BLaER1 treated with 17β-estradiol and CSF1 and Interleukin-3, amounts not matched to agents 10 nM and 100 nM (cell line): ENCODE measurements at regions not wholly inside any gene's neighbourhood (a gene's known extent, or its start where the extent isn't known, plus 50 kb on each side); places are given as distances from the start of the nearest gene placed in this dataset.

Experiments used
- H3K27ac ChIP-seq, 11 experiments: shearing (Covaris generic); formaldehyde crosslinking; 2 replicates each; pipeline ENCODE4 v1.8.1; 2022
- H3K27me3 ChIP-seq, 11 experiments: shearing (Covaris generic); formaldehyde crosslinking; 2 replicates each; pipeline ENCODE4 v1.8.1; 2022
- H3K36me3 ChIP-seq, 11 experiments: shearing (Covaris generic); formaldehyde crosslinking; 2 replicates each; pipeline ENCODE4 v1.8.1; 2022
- H3K4me1 ChIP-seq, 10 experiments: shearing (Covaris generic); formaldehyde crosslinking; 2 replicates each; pipeline ENCODE4 v1.8.1; 2022
- H3K4me2 ChIP-seq, 11 experiments: shearing (Covaris generic); formaldehyde crosslinking; 2 replicates each; pipeline ENCODE4 v1.8.1; 2022
- H3K4me3 ChIP-seq, 10 experiments: shearing (Covaris generic); formaldehyde crosslinking; 2 replicates each; pipeline ENCODE4 v1.8.1; 2022
- H3K9ac ChIP-seq, 11 experiments: shearing (Covaris generic); formaldehyde crosslinking; 2 replicates each; pipeline ENCODE4 v1.8.1; 2022
- H3K9me3 ChIP-seq, 11 experiments: shearing (Covaris generic); formaldehyde crosslinking; replicated peaks in 1 of 11; 2 replicates each; pipeline ENCODE4 v1.8.1; 2022
- H4K20me1 ChIP-seq, 11 experiments: shearing (Covaris generic); formaldehyde crosslinking; 2 replicates each; pipeline ENCODE4 v1.8.1; 2022
- Cebpa-rat ChIP-seq, 11 experiments: shearing (Covaris generic); IDR thresholded peaks; 2 replicates each; pipeline ENCODE4 v1.8.1; 2022

DNA sequence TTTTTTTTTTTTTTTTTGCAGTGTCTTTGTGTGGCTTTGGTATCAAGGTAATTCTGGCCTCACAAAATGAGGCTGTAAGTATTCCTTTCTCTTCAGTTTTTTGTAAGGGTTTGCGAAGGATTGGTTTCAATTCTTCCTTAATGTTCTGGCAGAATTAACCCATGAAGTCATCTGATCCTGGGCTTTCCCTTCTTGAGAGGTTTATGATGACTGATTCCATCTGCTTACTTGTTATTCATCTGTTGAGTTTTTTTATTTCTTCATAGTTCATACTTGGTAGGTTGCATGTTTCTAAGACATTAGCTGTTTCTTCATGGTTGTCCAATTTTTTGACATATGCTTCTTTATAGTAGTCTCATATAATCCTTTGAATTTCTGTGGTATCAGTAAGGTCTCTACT, 181.4 kb upstream of the PDE5A start:
- Histone ChIP-seq H3K27ac (no peak overlapping the region), H3K27me3 (no peaks in the 10 kb centered on the region), H4K20me1 (no peaks in the 10 kb centered on the region), H3K4me2 (no peak overlapping the region), H3K36me3 (no peaks in the 10 kb centered on the region), H3K4me1 (peaks cover 0 to 4% (median 0%) of the 10 kb centered on the region in 10 experiments; a peak in 1 of 20 replicates), H3K9ac (no peak overlapping the region), H3K9me3 (peaks cover 0 to 21% (median 17%) of the 10 kb centered on the region in 11 experiments; a peak in 14 of 22 replicates), H3K4me3 (no peak overlapping the region)
- TF ChIP-seq Cebpa-rat (IDR thresholded peaks at IDR 0.05), result no peak

- no peaks in the 10 kb centered on the region for H4K20me1 ChIP-seq
- TF ChIP-seq Cebpa-rat (IDR thresholded peaks at IDR 0.05), result no peak
- H3K9me3 ChIP-seq, result peaks cover 0 to 9% (median 7%) of the 10 kb centered on the region in 11 experiments; a peak in 8 of 22 replicates
- H3K36me3 ChIP-seq, result no peaks in the 10 kb centered on the region
- no peak overlapping the region for H3K4me3 ChIP-seq
- no peak overlapping the region for H3K4me2 ChIP-seq
- H3K9ac ChIP-seq, result no peak overlapping the region
- peaks cover 0 to 7% (median 0%) of the 10 kb centered on the region in 10 experiments; a peak in 2 of 20 replicates for H3K4me1 ChIP-seq
- H3K27ac ChIP-seq, result no peak overlapping the region
- H3K27me3 ChIP-seq, result no peaks in the 10 kb centered on the region
These were observed 175.8 kb upstream of the PDE5A start for GRCh38 chr4:119804404-119804803.

DNA sequence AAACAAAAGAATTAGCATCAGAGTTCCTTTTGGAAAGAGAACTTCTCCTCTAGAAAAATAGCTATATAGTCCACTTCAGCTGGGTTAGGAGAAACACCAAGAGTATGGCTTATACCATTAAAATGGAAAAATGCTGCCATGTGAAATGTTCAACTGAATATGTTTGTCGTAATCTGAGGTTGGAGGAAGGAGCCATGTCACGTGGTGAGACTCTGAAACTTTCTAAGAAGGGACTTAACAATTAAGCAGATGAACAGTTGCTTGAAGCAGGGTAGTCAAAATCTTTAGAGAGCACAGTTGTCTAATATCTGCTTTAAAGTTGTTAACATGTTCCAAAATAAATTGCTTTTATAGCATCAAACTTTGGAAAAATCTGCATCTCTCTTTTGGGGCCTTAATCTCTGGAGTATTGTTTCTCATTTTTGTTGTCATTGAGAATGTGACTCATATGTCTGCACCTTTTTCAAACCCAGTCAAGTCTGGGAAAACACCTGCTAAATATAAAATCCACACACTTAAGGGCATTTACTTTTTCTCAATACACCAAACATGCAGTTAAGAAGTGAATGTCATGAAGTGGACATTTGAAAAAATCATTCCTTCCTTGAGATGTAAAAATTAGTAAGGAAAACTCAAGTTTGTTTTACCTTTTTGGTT, 168.8 kb upstream of the PDE5A start:
- Histone ChIP-seq H3K4me3 (no peak overlapping the region), H3K9ac (no peak overlapping the region), H3K27me3 (no peaks in the 10 kb centered on the region), H3K9me3 (no peaks in the 10 kb centered on the region), H3K27ac (no peak overlapping the region), H3K4me2 (no peak overlapping the region), H3K4me1 (no peaks in the 10 kb centered on the region), H3K36me3 (no peaks in the 10 kb centered on the region), H4K20me1 (no peaks in the 10 kb centered on the region)
- no peak for TF ChIP-seq Cebpa-rat (IDR thresholded peaks at IDR 0.05)

DNA sequence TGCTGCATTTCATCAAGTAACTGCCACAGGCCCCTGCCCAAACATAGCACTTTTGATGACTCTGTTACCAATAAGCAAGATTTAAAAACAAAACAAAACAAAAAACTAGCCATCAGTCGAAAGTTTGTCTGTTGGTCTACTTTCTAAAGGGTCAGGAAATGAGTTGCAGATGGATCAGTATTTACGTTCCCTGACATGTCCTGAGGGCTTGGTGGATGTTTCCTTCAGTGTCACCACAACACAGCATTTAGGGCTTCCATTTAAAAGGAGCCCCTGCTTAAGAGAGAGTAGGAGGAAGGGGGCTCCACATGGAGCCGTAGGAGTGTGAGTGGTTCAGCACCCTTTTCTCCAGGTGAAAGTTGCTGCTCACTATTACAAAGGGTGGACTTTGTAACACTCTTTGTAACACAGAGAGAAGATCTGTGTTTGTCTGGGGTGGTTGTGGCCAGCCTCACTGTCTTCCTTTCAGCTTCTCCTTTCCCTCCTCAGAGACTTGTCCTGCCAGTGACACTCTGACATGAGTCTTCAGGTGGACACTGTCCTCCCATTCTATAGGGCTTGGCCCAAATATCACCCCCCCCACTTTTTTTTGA, 167.5 kb upstream of the PDE5A start:
- no peak for TF ChIP-seq Cebpa-rat (IDR thresholded peaks at IDR 0.05)
- no peak overlapping the region for H3K27ac ChIP-seq
- no peaks in the 10 kb centered on the region for H3K36me3 ChIP-seq

GRCh38 chr4:119794681-119795080, 166.1 kb upstream of the PDE5A start:
- H3K27ac ChIP-seq, result no peak overlapping the region
- H3K4me1 ChIP-seq, result no peaks in the 10 kb centered on the region
- H3K4me3 ChIP-seq, result no peak overlapping the region
- no peaks in the 10 kb centered on the region for H3K36me3 ChIP-seq
- no peak overlapping the region for H3K9ac ChIP-seq
- TF ChIP-seq Cebpa-rat (IDR thresholded peaks at IDR 0.05), result no peak
- H4K20me1 ChIP-seq, result no peaks in the 10 kb centered on the region
- no peak overlapping the region for H3K4me2 ChIP-seq
- H3K9me3 ChIP-seq, result no peaks in the 10 kb centered on the region
- no peaks in the 10 kb centered on the region for H3K27me3 ChIP-seq

More for the DNA sequence above, 167.5 kb upstream of the PDE5A start:
- H3K9me3 ChIP-seq, result no peaks in the 10 kb centered on the region
- H3K4me2 ChIP-seq, result no peak overlapping the region
- H4K20me1 ChIP-seq, result no peaks in the 10 kb centered on the region
- H3K4me1 ChIP-seq, result no peaks in the 10 kb centered on the region
- no peak overlapping the region for H3K9ac ChIP-seq
- no peaks in the 10 kb centered on the region for H3K27me3 ChIP-seq
- no peak overlapping the region for H3K4me3 ChIP-seq

DNA sequence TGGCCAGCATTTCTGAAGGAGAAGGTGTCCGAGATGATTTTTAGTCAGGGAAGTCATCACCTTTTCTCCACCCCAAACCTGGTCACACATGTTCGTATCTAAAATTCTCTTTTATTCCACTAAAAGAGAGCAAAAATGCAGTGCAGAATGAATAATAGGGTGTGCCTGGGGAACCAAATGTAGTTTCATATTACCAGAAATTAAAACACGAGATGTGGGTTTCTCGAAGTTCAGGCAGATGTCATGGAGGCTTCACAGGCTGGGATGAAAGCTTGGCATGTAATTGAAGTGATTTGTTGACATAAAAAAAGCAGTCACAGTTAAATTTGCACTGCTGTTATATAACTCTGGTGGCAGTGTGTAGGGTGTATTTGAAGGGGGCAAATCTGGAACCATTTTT, 165.5 kb upstream of the PDE5A start:
- Histone ChIP-seq H3K27ac (no peak overlapping the region), H3K9ac (no peak overlapping the region), H3K4me3 (no peak overlapping the region), H3K36me3 (no peaks in the 10 kb centered on the region), H3K4me2 (no peak overlapping the region), H4K20me1 (no peaks in the 10 kb centered on the region), H3K4me1 (no peaks in the 10 kb centered on the region), H3K27me3 (no peaks in the 10 kb centered on the region), H3K9me3 (no peaks in the 10 kb centered on the region)
- no peak for TF ChIP-seq Cebpa-rat (IDR thresholded peaks at IDR 0.05)

DNA sequence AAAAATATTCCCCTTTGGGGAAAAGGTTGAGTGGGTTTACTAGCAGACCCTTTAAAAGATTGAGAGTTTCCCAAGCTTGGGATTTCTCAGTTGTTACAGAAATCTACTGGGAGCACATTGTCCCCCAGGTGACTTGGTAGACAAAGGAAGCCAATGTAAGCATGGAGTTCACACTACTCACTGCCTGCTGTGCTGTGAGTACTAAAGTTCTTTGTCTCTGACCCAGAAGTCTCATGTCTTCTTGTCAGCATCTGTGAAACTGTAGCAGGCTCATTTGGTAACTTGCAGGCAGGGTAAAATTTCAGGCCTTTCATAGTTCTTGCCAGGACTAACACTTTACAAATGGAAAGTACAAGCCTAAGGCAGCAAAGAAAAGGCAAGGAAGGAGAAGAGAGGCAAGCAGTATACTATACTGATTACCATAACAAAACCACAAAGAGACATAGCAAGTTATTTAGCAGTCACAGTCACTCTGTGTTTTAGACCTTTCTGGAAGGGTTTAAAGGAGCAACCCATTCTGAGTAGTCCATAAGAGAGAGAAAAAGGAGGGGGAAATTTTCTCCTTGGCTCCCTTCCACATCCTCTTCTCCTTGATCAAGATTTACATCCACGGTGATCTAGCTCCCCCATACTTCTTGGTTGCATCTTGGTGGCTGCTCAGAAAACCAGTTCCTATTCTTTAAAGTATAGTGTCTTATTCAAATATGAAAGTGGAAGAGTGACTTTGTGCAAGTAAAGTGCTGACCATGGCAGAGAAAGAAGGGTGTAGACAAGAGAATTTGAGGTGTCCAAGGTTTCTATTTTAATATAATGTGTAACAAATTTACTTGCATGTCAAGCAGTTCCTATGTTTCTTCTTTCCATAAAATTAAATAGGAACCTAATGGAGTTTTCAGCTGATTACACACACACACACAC, 160.0 kb upstream of the PDE5A start:
- no peak for TF ChIP-seq Cebpa-rat (IDR thresholded peaks at IDR 0.05)
- Histone ChIP-seq H3K9me3 (peaks cover 3 to 10% (median 7%) of the 10 kb centered on the region in 11 experiments), H3K4me2 (no peak overlapping the region), H3K27me3 (no peaks in the 10 kb centered on the region), H3K4me3 (no peak overlapping the region), H3K36me3 (no peaks in the 10 kb centered on the region), H3K9ac (no peak overlapping the region), H3K4me1 (no peaks in the 10 kb centered on the region), H3K27ac (no peak overlapping the region), H4K20me1 (no peaks in the 10 kb centered on the region)

GRCh38 chr4:119785963-119786362, 157.4 kb upstream of the PDE5A start:
- Histone ChIP-seq H3K4me3 (no peak overlapping the region), H3K4me2 (no peak overlapping the region), H3K27ac (no peak overlapping the region), H3K9me3 (peaks cover 13 to 24% (median 18%) of the 10 kb centered on the region in 11 experiments), H4K20me1 (no peaks in the 10 kb centered on the region), H3K4me1 (no peaks in the 10 kb centered on the region), H3K9ac (no peak overlapping the region), H3K27me3 (no peaks in the 10 kb centered on the region), H3K36me3 (no peaks in the 10 kb centered on the region)
- TF ChIP-seq Cebpa-rat (IDR thresholded peaks at IDR 0.05), result no peak

- Histone ChIP-seq H3K27ac (no peak overlapping the region), H3K27me3 (no peaks in the 10 kb centered on the region), H3K4me2 (no peak overlapping the region), H3K9me3 (peaks cover 13 to 24% (median 18%) of the 10 kb centered on the region in 11 experiments), H3K9ac (no peak overlapping the region), H3K4me3 (no peak overlapping the region), H3K36me3 (no peaks in the 10 kb centered on the region), H3K4me1 (no peaks in the 10 kb centered on the region), H4K20me1 (no peaks in the 10 kb centered on the region)
- no peak for TF ChIP-seq Cebpa-rat (IDR thresholded peaks at IDR 0.05)
These were observed 154.8 kb upstream of the PDE5A start for GRCh38 chr4:119783189-119783983.
